WTC11 (cell line): ENCODE measurements at regions not wholly inside any gene's neighbourhood (a gene's known extent, or its start where the extent isn't known, plus 50 kb on each side); places are given as distances from the start of the nearest gene placed in this dataset.

Experiments
- IRF2 ChIP-seq: sonication (generic); formaldehyde crosslinking; IDR thresholded peaks from 2 replicates; pipeline ENCODE4 v1.8.0; 2022; ENCODE audit warnings: low read depth, missing genetic modification reagents, borderline replicate concordance
- SOX15 ChIP-seq: fragments of 250-450 bp; sonication (Bioruptor Pico); IDR thresholded peaks from 2 replicates; pipeline ENCODE4 v1.9.0; 2021; ENCODE audit warnings: mild to moderate bottlenecking
- TF ChIP-seq, protein P1 (sequence below): fragments of 200-600 bp; IDR thresholded peaks from 2 replicates; pipeline ENCODE4 v1.8.0; 2022; ENCODE audit warnings: antibody characterized with exemption
- TF ChIP-seq, protein P2 (sequence below): sonication (generic); formaldehyde crosslinking; IDR thresholded peaks from 2 replicates; pipeline ENCODE4 v1.8.1; 2022; ENCODE audit warnings: mild to moderate bottlenecking, missing genetic modification reagents, moderate library complexity, borderline replicate concordance

DNA sequence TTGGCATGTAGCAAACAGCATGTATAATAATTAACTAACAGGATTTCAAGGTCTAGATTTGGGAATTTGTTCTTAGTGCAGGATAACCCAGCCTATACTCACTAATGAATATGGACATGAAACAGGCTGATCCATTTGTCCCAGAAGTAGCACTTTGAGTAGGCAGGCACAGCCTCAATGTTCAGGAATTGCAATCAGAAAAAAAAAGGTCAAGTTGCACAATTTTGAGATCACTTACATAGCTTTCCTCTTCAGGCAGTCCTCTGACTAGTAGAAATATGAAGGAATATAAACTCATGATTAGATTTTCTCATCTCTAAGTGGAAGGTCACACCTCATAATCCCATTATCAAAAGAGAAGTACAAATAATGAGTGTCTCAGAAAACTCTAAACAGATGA, 921.4 kb upstream of the CELF2 start:
- TF ChIP-seq, protein P1, sequence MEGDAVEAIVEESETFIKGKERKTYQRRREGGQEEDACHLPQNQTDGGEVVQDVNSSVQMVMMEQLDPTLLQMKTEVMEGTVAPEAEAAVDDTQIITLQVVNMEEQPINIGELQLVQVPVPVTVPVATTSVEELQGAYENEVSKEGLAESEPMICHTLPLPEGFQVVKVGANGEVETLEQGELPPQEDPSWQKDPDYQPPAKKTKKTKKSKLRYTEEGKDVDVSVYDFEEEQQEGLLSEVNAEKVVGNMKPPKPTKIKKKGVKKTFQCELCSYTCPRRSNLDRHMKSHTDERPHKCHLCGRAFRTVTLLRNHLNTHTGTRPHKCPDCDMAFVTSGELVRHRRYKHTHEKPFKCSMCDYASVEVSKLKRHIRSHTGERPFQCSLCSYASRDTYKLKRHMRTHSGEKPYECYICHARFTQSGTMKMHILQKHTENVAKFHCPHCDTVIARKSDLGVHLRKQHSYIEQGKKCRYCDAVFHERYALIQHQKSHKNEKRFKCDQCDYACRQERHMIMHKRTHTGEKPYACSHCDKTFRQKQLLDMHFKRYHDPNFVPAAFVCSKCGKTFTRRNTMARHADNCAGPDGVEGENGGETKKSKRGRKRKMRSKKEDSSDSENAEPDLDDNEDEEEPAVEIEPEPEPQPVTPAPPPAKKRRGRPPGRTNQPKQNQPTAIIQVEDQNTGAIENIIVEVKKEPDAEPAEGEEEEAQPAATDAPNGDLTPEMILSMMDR = no peak
- TF ChIP-seq IRF2 (CRISPR knock-in tag) (no peak), SOX15 (CRISPR knock-in tag) (no peak)
- TF ChIP-seq, protein P2, sequence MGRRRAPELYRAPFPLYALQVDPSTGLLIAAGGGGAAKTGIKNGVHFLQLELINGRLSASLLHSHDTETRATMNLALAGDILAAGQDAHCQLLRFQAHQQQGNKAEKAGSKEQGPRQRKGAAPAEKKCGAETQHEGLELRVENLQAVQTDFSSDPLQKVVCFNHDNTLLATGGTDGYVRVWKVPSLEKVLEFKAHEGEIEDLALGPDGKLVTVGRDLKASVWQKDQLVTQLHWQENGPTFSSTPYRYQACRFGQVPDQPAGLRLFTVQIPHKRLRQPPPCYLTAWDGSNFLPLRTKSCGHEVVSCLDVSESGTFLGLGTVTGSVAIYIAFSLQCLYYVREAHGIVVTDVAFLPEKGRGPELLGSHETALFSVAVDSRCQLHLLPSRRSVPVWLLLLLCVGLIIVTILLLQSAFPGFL (CRISPR knock-in tag) = no peak
